Nephron progenitor cell (in vitro differentiated cells): ENCODE measurements at regions not wholly inside any gene's neighbourhood (a gene's known extent, or its start where the extent isn't known, plus 50 kb on each side); places are given as distances from the start of the nearest gene placed in this dataset.

ENCODE experiments used
- DNase-seq: peaks from one replicate; pipeline ENCODE4 v3.0.0; 2021
- H3K27ac Mint-ChIP-seq: 2 replicates; pipeline ENCODE4 v1.8.0; 2021; ENCODE audit warnings: mild to moderate bottlenecking, moderate library complexity, mixed read lengths
- H3K27me3 Mint-ChIP-seq: 2 replicates; pipeline ENCODE4 v1.8.0; 2021; ENCODE audit warnings: mild to moderate bottlenecking, low read depth, mixed read lengths; ENCODE audit not compliant: poor library complexity
- H3K36me3 Mint-ChIP-seq: 2 replicates; pipeline ENCODE4 v1.8.0; 2021; ENCODE audit warnings: low read depth, mixed read lengths
- H3K4me1 Mint-ChIP-seq: 2 replicates; pipeline ENCODE4 v1.8.0; 2021; ENCODE audit warnings: mixed read lengths
- H3K4me3 Mint-ChIP-seq: 2 replicates; pipeline ENCODE4 v1.8.0; 2021; ENCODE audit warnings: mild to moderate bottlenecking, moderate library complexity, mixed read lengths
- H3K9me3 Mint-ChIP-seq: 2 replicates; pipeline ENCODE4 v1.8.0; 2021; ENCODE audit warnings: mild to moderate bottlenecking, moderate library complexity, mixed read lengths
- TF ChIP-seq, protein P1 (sequence below): fragments of 200-600 bp; sonication (generic); IDR thresholded peaks from 2 replicates; pipeline ENCODE4 v1.5.0; 2021; ENCODE audit warnings: antibody characterized with exemption

DNA sequence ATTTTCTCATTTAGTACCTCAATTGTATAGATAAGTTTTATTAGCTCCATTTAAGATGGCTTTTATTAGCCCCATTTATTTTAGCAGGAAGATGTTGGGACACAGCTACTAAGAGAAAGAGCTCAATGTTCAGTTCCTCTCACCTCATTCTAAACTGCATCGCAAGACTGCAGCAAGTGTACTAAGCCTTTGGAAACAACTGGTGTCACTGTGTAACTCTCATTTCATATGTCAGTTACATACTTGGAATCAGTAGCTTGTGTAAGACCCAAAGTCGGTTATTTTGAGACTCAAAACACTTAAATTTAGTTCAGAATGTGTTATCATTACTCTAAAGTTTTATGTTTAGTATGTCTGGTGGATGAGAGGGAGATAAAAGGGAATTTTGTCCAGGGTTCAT is 482.9 kb downstream of the BMP2 start:
- Mint-ChIP-seq H3K4me3 (no peak overlapping the region), H3K4me1 (no peaks in the 10 kb centered on the region), H3K27me3 (no peaks in the 10 kb centered on the region), H3K27ac (no peak overlapping the region), H3K36me3 (no peaks in the 10 kb centered on the region), H3K9me3 (no peaks in the 10 kb centered on the region)
- TF ChIP-seq, protein P1, sequence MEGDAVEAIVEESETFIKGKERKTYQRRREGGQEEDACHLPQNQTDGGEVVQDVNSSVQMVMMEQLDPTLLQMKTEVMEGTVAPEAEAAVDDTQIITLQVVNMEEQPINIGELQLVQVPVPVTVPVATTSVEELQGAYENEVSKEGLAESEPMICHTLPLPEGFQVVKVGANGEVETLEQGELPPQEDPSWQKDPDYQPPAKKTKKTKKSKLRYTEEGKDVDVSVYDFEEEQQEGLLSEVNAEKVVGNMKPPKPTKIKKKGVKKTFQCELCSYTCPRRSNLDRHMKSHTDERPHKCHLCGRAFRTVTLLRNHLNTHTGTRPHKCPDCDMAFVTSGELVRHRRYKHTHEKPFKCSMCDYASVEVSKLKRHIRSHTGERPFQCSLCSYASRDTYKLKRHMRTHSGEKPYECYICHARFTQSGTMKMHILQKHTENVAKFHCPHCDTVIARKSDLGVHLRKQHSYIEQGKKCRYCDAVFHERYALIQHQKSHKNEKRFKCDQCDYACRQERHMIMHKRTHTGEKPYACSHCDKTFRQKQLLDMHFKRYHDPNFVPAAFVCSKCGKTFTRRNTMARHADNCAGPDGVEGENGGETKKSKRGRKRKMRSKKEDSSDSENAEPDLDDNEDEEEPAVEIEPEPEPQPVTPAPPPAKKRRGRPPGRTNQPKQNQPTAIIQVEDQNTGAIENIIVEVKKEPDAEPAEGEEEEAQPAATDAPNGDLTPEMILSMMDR = no peak
- no peak for DNase-seq

DNA sequence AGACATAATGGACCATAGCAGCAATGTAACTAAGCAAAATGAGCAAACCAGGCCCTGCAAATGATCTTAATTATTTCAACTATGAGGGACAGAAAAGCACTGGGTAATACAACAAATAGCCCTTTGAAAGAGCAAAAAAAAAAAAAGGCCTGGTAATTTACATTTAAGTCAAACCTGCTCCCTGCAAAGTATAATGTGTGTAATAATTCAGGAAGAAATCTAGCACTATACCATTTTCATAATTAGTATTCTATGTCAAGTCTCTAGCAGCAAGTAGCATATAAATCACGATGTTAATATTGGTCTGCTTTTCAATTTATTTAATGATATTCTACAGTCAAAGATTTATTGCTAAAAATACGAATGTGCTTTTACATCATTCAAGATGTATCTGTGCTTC is 489.6 kb downstream of the BMP2 start:
- Mint-ChIP-seq H3K4me1 (no peaks in the 10 kb centered on the region), H3K27me3 (no peaks in the 10 kb centered on the region), H3K9me3 (no peaks in the 10 kb centered on the region), H3K4me3 (no peak overlapping the region), H3K36me3 (no peaks in the 10 kb centered on the region), H3K27ac (no peak overlapping the region)
- no peak for DNase-seq
- TF ChIP-seq, protein P1 = no peak

DNA sequence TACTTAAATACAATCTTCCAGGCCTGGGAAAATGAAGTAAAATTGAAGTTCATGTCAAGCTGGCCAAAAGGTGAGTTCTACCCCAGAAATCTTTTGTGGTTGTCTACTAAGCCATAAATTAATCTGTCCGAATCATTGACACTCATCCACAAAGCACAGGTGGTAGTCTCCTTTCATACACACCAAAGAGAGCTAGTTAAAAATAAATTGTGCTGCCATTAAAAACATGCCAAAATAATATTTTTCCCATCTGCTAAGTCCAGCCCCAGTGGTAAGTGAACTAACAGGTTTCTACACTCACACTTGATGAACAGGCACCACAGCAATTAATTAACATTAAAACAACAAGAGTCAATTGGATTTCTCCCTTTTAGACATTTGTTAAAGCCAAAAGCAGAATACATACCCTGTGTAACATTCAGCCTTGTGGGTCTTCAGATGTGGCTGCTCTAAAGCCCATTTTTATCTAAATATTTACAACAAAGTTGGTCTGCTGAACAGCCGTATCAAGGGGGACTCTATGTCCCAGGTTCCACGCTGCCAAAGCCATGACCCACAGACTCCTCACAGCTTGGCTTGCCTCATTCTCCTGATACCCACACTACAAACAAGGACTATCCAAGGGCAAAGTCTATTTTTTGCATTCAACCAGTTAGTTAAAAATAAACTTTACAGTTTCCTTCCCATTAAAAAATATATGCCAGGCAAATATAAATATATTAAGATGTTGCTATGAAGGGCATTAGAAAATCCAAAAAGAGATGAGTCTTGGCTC is 490.4 kb downstream of the BMP2 start:
- no peak overlapping the region for H3K27ac Mint-ChIP-seq
- no peaks in the 10 kb centered on the region for H3K4me1 Mint-ChIP-seq
- H3K4me3 Mint-ChIP-seq = no peak overlapping the region
- H3K9me3 Mint-ChIP-seq = no peaks in the 10 kb centered on the region
- H3K36me3 Mint-ChIP-seq = no peaks in the 10 kb centered on the region
- no peak for DNase-seq
- TF ChIP-seq, protein P1 = no peak
- no peaks in the 10 kb centered on the region for H3K27me3 Mint-ChIP-seq

DNA sequence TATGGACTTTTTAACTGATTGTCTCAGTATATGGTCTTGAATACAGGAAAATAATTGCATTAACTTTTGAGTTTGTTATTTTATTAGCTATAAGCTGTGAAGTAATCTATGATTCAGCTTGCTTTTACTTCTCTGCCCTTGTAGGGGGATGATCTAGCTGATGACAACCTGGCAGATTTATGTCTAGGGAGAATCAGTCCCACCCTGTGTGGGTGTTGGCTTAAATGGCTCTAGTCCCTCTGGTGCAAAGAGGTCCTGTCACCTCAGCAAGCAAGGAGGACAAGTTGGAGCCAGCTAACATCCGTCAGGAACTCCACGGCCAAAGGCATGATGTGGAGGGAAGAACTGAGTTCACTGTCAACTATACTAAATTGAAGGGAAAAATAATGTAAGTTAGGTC is 495.3 kb downstream of the BMP2 start:
- Mint-ChIP-seq H3K4me3 (no peak overlapping the region), H3K36me3 (no peaks in the 10 kb centered on the region), H3K27me3 (no peaks in the 10 kb centered on the region), H3K27ac (no peak overlapping the region), H3K4me1 (peaks cover 14% of the 10 kb centered on the region), H3K9me3 (no peaks in the 10 kb centered on the region)
- DNase-seq = no peak
- TF ChIP-seq, protein P1 = no peak

DNA sequence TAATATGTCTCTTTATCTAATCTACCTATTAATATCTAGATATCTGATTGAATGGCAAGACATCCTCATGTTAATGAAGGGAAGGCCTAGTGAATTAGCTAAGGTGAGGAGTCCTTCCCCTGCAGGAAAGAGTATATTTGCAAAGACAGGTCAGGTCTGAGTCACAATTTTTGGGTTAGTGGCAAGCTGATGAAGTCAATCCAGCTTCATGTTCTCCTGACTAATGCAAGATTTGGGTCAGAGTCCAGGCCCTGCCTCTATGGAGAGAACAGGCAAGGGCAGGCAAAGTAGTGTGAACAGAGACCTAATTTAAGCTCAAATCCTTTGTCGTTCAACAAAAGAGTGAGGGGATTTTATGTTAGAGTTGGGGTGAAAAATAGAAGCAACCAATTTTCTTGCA is 496.7 kb downstream of the BMP2 start:
- TF ChIP-seq, protein P1 = no peak
- DNase-seq = no peak
- Mint-ChIP-seq H3K9me3 (no peaks in the 10 kb centered on the region), H3K4me1 (peaks cover 14% of the 10 kb centered on the region), H3K4me3 (no peak overlapping the region), H3K36me3 (no peaks in the 10 kb centered on the region), H3K27ac (no peak overlapping the region), H3K27me3 (no peaks in the 10 kb centered on the region)

DNA sequence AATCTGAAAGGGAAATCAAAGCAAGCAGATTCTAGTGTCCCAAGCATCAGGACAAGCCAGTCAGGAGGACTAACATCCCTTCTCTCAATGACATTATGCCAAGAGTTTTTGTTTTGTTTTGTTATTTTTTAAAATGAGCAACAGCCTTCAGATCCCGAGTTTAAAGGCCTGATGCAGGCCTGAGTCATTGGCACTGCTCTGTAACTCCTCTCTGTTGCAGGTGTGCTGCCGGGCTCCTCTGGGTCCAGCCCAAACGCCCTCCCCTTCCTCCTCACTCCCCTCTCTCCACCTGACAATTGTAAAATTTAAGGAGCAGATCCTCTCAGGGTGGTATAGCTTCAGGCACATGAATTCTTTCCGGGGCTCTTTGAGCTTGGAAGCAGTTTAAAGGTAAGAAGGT is 502.0 kb downstream of the BMP2 start:
- peaks cover 21% of the 10 kb centered on the region for H3K4me1 Mint-ChIP-seq
- H3K36me3 Mint-ChIP-seq = no peaks in the 10 kb centered on the region
- TF ChIP-seq, protein P1 = no peak
- DNase-seq = no peak
- no peak overlapping the region for H3K27ac Mint-ChIP-seq
- H3K4me3 Mint-ChIP-seq = no peak overlapping the region
- peaks cover 5% of the 10 kb centered on the region for H3K27me3 Mint-ChIP-seq
- H3K9me3 Mint-ChIP-seq = no peaks in the 10 kb centered on the region
